ENCODE measurements at regions not wholly inside any gene's neighbourhood (a gene's known extent, or its start where the extent isn't known, plus 50 kb on each side); places are given as distances from the start of the nearest gene placed in this dataset.

- no peak for TF ChIP-seq POLR2A (IDR thresholded peaks at IDR 0.05; ENCODE audit: low read length)
- no peak for TF ChIP-seq GATA1 (IDR thresholded peaks at IDR 0.05; ENCODE audit: low read depth, low read length)
Observed at GRCh38 chr17:14935139-14935841, 329.8 kb downstream of the PMP22 start.
